ENCODE measurements at regions not wholly inside any gene's neighbourhood (a gene's known extent, or its start where the extent isn't known, plus 50 kb on each side); places are given as distances from the start of the nearest gene placed in this dataset.
A peak's percentile ranks its signal among the peaks of the same experiment; 100 is the strongest.
"Not testable (repeated sequence)": the region's sequence is repeated elsewhere in the genome, so short reads cannot be mapped to it uniquely, and the experiment has no call there.

DNA sequence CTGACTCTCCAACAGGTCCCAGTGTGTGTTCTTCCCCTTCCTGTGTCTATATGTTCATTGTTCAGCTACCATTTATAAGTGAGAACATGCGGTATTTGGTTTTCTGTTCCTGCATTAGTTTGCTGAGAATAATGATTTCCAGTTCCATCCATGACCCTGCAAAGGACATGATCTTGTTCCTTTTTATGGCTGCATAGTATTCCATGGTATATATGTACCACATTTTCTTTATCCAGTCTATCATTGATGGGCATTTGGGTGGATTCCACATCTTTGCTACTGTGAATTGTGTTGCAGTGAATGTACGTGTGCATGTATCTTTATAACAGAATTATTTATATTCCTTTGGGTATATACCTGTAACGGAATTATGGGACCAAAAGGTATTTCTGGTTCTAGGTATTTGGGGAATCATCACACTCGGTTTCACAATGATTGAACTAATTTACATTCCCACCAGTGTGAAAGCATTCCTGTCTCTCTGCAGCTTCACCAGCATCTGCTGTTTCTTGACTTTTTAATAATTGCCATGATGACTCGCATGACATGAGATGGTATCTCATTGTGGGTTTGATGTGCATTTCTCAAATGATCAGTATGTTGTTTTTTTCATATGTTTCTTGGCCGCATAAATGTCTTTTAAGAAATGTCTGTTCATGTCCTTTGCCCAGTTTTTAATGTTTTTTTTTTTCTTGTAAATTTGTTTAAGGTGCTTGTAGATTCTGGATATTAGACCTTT, 60.2 kb downstream of the LSMEM1 start:
- no peak for DNase-seq

DNA sequence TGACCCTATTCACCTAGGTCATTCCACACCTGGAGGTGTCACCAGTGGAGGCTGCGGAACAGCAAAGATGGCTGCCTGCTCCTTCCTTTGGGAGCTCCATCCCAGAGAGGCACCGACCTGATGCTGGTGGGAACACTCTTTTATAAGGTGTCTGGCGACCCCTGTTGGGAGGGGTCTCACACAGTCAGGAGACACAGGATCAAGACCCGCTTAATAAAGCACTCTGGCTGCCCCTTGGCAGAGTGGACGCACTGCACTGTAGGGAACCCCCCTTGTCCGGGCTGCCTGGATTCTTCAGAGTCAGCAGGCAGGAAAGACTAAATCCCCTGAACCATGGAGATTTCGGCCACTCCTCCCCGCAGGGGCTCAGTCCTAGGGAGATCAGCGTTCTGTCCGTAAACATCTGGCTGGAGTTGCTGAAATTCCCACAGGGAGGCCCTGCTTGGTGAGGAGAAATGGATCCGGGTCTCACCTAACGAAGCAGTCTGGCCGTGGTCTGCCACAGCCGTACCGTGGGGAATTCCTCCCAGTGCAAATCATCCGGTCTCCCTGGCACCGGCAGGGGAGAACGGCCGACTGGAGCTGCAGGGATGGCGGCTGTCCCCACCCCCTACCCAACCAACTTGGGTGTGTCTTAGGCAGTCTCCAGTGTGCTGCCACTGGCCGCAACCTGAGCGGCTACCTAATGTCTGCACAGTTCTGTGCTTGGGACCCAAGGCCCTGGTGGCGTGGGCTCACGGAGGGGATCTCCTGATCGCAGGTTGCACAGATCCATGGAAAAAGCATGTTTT, 66.1 kb downstream of the LSMEM1 start:
- no peak for DNase-seq

- no peak for DNase-seq
These were observed 67.1 kb downstream of the LSMEM1 start for GRCh38 chr7:112547916-112548315.

DNA sequence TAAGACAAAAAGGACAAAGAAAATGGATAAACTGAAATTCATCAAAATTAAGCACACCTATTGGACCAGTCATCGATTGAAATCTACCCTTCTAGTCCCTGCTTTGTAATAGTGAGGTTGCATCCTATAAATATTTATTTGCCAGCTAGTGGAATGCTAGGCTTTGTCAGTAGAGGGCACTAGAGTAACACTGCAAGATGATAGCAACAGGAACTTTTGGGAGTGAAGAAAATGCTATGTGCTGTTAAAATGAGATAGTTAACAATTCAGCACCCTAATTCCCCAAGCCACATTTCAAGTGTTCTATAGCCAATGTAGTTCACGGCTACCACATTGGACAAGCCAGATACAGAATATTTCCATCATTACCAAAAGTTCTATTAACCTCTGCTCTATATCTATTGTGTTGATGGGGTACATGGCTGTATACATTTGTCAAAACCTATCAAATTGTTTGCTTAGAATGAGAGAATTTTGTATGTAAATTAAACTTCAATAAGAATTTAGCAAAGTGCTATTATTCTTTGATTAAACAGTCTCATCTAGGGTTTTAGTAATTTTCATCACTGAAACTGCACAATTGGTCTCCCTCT, 69.8 kb downstream of the LSMEM1 start:
- DNase-seq, result peak in 1 of 2 experiments; percentile 59

- not testable (repeated sequence) for DNase-seq
These were observed 70.7 kb downstream of the LSMEM1 start for GRCh38 chr7:112551521-112551920.

DNA sequence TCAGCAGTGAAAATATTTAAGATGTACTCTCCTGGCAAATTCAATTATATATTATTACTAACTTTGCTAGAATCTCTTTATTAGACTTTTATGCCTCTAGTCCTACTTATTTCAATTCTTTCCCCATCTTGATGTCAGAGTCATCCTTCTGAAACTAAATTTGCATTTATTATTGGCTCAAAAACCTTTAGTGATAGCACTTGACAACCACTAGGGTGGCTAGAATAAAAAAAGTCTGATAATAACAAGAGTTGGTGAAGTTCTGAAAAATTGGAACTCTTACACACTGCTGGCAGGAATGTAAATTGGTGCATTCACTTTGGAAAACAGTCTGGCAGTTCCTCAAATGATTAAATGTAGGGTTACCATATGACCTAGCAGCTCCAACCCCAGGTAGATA, 73.8 kb downstream of the LSMEM1 start:
- DNase-seq, result no peak

- DNase-seq, result no peak
These were observed 75.8 kb downstream of the LSMEM1 start for GRCh38 chr7:112556633-112557032.

DNA sequence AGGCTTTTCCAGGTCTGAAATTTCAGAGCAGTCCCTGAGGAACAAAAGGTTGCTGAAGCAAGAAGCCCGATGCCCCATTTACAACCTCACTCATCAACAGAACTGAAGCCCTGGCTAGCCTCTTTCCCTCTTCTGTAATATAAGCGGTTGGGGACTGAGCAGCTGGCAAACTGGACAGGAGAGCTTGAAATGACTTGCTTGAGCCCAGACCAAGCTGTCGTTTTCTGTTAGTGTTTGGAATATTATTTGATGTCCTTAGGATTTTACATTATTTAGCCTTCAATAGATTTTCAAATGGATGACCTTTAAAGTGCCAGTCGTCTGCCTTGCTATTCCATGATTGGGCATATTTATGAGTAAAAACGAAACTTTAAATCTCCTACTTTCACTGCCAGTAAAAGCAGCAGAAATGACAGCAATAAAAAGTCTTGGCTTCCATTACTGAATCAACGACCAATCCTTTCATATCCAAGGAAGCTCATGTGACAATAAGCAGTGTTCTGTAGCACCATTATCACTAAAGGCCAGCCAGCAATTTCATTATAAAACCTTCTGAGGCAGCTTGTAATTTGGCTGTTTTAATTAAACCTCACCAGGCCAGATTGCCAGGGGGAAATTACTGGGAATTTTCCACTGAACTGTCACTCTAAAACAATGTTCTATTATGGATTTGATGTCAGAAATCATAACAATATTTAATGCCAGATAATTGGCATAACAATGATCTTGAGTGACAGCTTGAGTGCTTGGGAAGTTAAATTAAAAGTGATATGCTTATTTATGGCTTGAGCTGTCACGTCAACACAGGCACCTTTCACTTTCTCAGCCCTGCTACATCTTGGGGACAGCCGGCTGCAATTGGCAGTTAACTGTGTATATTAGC, 85.9 kb downstream of the LSMEM1 start:
- no peak for DNase-seq

DNA sequence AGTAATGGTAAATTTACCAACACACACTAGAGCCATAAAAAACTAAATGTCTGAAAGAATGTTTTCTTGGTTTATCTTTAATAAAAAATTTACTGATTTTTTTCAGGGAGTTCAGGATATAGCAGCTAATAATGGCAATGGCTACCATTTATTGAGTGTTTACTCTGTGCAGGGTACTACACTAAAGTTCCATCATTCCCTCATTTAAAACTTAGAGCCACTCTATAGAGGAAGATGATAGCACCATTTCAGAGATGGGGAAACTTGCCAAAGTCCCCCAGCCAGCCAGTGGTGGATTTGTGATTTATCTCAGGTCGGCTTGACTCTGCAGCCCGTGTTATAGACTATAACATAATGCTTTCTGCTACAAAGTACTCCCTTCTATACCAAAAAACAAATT, 86.6 kb downstream of the LSMEM1 start:
- no peak for DNase-seq

DNA sequence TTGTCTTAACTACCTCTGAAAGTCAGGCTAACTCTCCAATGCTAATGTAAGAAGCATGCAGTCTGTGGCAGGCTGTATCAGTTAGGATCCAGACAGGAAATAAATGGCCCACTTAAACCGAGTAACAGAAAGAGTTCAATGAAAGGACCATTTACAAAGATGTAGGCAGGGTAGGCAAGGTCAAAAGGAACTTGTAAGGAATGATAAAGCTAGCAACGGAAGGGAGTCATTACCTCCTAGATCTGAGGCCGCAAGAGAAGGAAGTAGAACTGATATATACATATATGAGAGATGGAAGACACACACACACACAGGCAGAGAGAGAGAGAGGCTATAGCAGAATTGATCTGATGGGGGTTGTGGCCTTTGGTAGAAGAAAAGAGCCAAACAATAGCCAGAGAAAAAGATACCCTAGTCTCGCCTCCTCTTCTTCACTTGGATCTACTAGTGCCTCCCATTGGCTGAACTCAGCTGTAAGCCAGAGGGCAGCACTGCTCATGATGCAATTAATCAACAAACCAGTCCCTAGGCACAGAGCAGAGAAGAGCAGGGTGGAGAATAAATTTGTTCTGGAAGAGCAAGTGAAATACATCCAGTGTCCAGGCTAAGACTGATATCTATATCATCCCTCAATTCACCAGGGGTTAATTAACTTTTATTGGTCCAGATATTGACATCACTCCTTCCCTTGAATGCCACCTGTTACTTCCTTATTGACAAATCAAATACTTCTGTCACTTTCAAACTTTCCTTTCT, 91.2 kb downstream of the LSMEM1 start:
- DNase-seq, result no peak

- DNase-seq, result no peak
These were observed 92.0 kb downstream of the LSMEM1 start for GRCh38 chr7:112572669-112573301.

DNA sequence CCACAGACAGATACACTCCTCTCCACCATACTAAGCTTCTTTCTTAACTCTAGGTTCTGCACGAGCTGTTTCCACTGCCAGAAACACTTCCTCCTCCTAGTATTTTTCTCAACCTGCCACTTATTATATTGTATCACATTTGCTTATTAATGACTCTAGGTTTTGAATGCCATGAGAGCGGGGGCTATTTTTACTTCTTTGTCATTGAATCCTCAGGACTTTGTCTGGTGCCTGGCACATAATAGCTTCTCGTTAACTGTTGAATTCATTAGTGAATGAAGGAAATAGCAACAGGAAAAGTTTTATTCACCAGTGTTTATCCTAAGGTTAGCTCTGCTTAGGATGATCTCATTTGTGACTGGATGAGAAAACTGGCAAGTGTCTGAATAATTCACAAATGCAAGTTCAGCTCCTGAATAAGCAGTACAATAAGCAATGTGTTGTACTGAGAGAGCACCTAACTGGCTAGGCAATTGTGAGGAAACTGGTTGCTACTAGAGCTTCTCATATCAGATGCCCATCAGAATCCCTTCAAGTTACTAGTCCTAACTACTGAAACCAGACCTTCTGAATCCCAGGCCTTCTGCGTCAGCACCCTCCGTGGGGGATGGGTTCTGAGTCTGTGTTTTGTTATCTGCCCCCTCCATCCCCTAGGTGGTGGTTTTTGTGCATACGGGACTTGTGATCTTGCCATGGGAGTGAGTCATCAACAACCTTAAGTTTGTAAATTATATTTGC, 92.7 kb downstream of the LSMEM1 start:
- no peak for DNase-seq

- DNase-seq, result no peak
These were observed 95.1 kb downstream of the LSMEM1 start for GRCh38 chr7:112575864-112576263.

- no peak for DNase-seq
These were observed 98.6 kb downstream of the LSMEM1 start for GRCh38 chr7:112579388-112579787.

- no peak for DNase-seq
These were observed 100.1 kb downstream of the LSMEM1 start for GRCh38 chr7:112580717-112581435.

DNA sequence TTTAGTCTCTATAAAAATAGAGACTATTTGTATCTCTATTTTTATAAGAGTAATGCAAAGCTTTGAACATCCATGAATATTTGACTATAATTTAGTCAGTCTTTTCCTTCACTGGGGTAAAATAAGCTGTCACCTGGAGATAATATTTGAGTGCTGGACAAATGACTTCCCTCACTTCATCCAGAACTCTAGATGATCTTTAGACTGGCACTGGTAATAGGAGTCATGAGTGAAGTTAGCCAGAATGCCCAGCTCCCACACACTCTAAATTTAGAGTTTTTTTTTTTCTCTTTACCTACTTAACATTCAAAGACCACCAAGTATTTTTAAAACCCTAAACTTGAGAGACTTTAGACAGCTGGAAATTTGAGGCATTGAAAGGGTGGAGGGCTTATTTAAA, 100.7 kb downstream of the LSMEM1 start:
- no peak for DNase-seq

DNA sequence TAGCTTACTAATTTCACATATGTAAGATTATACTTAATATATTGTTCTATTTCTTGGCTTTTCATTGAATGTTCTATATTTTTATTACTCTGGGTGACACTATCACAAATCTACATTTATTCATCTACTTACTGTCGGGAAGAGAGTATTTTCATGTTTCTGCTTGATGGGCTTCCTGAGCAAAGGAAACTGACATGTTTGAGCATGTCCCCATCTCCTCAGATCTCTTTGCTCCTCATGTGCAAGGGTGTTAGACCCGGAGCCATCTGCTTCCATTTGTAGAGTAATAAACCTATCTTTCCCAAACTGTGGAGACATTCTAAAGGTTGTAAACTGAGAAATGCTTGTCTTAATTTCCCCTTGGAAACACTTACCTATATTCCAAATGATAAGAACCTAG, 103.5 kb downstream of the LSMEM1 start:
- DNase-seq, result no peak

- DNase-seq, result no peak
These were observed 106.7 kb downstream of the LSMEM1 start for GRCh38 chr7:112587504-112587903.

GRCh38 chr7:112592565-112593263, 111.9 kb downstream of the LSMEM1 start:
- not testable (repeated sequence) for DNase-seq

- DNase-seq, result no peak
These were observed 113.6 kb downstream of the LSMEM1 start for GRCh38 chr7:112594397-112594796.

All from SW 1271 (cell line).